ENCODE measurements at regions not wholly inside any gene's neighbourhood (a gene's known extent, or its start where the extent isn't known, plus 50 kb on each side); places are given as distances from the start of the nearest gene placed in this dataset.

DNA sequence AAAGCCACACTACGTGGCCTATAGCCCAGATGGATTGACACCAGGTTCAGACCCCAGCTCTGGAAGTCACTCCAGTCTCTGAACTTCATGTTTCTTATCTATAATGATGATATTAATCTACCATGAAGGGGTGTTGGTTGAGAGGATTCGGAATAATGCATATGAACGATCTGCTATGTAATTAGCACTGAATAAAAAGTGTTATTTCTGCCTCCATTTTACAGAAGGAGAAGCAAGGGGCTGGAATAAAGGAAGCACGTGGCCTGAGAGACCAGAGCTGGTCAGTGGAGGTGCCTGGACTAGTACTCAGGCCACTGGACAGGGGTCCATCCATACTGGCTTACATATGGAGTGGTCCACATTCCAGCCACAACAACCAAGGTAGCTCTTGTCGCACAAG is 166.5 kb upstream of the MYCN start:
- no peak for DNase-seq (ENCODE audit: low read depth, low spot score)
- H3K27ac ChIP-seq, result no peak overlapping the region

DNA sequence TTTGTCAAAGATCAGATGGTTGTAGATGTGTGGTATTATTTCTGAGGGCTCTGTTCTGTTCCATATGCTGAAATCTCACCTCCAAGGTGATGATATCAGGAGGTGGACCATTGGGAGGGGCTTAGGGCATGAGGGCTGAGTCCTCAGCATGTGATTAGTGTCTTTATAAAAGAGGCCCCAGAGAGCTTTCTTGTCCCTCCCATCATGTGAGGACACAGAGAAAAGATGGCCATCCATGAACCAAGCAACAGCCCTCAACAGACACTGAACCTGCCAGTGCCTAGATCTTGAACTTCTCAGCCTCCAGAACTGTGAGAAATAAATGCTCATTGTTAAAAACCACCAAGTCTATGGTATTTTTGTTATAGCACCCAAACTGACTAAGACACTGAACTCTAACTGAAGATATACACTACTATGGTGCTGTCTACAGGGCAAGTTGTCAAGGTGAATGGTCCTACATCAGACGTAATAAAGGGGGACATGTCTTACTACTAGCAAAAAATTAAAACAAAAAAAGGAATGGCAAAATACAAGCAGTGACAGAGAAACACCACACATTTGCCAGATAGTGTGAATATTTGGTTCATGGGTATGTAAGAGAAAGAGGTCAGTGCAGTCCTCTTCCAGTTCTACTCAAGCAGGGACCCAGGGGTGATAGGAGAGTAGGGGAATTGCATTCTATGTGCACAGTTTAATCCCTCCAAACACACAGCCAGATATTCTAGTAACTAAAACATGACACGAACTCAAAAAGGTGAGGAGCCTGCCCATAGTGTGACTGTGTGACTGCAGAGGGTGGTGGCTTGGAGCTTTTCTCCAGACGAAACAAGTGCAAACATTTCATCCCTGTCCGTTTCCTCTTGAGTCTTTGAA is 164.4 kb upstream of the MYCN start:
- no peak for DNase-seq (ENCODE audit: low read depth, low spot score)
- no peak overlapping the region for H3K27ac ChIP-seq

DNA sequence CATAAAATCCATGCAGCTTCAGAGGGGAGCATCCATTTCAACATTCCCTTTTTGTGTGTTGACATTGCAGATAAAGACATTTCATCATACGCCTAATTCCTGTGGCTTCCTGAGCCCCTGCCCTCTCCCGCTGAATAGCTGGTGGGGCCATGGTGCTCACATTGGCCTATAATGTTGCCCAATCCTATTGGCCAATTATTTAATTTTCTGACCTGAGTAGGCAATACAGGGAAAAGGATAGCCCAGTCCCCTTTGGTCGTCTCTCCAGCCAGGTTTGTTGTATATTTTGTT is 163.8 kb upstream of the MYCN start:
- no peak for DNase-seq (ENCODE audit: low read depth, low spot score)

DNA sequence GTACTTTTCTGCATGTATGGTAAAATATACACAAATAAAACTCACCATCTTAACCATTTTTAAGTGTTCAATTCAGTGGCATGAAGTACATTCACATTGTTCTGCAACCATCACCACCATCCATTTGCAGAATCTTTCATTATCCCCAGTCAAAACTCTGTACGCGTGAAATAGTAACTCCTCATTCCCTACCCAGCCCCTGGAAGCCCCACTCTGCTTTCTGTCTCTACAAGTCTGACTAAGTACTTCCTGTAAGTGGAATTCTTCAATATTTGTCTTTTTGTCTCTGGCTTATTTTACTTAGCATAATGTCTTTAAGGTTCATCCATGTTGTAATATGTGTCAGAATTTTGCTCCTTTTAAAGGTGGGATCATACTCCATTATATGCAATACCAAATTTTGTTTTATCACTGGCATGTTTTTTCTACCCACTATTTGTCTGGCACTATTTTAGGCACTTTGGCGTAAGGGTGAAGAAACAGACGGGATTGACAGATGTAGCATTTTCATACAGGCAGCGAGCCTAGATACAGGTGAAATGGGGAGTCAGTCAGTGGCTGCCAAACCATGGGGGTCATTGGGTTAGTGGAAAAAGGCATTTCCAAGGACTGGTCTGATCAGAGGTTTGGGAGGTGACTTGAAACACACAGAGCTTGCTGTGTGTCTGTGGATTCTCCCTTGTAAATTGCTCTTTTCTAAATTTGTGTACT is 163.2 kb upstream of the MYCN start:
- no peak overlapping the region for H3K27ac ChIP-seq
- DNase-seq (ENCODE audit: low read depth, low spot score), result no peak

More for the DNA sequence above, 163.8 kb upstream of the MYCN start:
- H3K27ac ChIP-seq, result no peak overlapping the region

DNA sequence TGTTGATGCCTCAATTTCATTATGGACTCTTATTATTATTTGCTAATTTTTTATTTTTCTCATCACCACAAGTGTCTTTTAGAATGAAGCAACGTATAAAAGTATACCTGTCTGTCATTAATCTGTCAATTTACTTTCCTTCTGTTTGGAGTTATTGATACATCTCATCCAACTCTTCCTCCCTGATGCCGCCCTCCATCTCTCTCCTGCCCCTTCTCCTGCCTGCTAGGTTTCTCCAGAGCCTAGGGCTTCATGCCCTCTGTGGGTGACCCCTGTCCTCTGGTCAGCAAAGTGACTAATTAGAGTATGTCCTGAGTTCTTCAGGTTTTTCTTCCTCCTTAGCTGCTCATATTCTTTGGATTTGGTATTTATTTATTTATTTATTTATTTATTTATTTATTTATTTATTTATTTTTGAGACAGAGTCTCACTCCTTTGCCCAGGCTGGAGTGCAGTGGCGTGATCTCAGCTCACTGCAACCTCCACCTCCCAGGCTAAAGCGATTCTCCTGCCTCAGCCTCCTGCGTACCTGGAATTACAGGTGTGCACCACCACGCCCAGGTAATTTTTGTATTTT is 162.5 kb upstream of the MYCN start:
- H3K27ac ChIP-seq, result no peak overlapping the region
- DNase-seq (ENCODE audit: low read depth, low spot score), result no peak

DNA sequence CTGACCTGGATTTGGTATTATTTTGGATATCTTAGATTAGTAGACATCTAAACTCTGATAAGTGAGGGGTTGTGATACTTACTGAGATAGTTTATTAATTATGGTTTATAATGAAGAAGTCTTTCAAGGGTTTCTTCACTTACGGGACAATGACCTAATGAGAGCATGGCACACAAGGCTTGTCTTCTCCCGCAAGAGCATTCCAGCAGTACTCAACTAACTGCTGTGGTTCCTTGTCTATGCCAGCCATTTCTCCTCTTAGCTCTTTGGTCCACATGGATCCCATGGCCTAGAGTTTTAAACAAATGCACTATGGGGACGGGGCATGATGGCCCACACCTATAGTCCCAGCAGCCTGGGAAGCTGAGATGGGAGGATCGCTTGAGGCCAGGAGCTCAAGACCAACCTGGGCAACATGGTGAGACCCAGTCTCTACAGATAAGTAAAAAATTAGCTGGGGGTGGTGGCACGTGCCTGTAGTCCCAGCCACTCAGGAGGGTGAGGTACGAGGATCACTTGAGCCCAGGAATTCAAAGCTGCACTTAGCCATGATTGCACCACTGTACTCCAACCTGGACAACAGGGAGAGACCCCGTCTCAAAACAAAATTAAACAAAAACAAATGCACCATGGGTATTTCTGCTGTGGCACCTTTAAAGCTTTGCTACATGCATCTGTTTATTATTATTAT is 161.7 kb upstream of the MYCN start:
- no peak for DNase-seq (ENCODE audit: low read depth, low spot score)
- no peak overlapping the region for H3K27ac ChIP-seq

DNA sequence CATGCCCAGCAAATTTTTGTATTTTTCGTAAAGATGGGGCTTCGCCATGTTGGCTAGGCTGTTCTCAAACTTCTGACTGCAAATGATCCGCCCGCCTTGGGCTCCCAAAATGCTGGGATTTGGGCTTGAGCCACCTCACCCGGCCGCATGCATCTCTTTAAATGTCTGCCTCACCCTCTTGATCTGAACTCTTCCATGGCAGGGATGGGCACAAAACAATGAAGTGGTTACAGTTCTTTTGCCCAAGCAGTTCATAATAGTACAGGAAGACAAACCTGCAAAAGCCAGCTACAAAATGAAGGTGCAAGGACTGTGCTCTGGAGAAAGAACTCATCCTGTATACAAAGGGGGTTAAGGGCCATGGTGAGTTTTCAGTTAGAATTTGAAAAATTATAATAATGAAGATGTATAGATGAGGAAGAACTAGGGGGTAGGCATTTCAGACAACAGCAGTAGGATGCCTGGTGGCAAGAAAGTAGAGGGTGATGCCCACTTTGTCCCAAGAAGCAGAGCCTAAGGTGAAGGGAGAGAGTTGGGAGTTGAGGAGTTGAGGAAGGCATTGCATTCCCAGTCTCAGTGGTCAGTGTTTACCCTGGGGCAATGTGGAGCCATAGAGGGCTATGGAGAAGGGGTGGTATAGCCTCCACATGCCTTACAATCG is 160.8 kb upstream of the MYCN start:
- DNase-seq (ENCODE audit: low read depth, low spot score), result no peak
- H3K27ac ChIP-seq, result no peak overlapping the region

DNA sequence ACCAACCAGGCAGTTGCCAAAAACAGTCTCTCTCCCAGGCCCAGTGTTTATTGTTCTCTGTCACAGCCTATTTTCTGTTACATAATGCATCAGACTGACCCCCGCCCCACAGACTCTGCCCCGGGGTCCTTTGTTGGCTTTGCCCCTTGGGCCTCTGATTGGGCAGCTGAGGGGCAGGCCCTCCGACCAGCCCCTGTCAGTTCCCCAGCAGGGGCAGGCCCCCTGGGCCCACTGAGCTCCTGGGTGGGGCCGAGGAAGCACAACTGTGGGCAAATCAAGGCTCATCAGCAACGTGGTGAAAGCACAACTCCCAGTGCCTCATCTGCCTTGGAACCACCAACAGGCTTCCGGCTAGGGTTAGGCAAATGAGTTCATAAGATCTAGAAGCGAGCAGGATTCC is 160.1 kb upstream of the MYCN start:
- H3K27ac ChIP-seq, result no peak overlapping the region

DNA sequence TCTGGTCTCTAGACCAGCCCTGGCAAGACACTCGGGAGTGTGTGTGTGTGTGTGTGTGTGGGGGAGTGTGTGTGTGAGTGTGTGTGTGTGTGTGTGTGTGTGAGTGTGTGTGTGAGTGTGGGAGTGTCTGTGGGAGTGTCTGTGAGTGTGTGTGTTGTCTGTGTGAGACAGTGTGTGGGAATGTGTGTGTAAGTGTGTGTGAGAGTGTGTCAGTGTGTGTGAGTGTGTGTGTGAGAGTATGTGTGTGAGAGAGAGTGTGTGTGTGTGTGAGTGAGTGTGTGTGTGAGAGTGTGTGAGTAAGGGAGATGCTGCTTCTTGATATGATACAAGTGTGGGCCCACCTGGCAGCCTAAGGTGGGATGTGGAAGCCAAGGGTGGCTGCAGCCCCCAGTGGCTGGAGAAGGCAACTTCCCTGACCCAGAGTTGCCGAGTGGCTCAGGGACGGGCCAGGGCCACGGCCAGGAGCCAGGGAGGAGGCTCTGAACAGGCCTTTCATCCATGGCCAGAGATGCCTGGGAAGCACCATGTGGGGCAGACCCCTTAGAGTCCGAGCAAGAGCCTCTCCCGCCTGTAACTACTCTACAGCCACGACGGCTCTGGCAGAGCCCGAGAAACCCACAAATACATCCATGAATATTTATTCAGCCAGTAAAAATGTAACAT is 159.3 kb upstream of the MYCN start:
- no peak for DNase-seq (ENCODE audit: low read depth, low spot score)
- H3K27ac ChIP-seq, result no peak overlapping the region

More for the DNA sequence above, 160.1 kb upstream of the MYCN start:
- no peak for DNase-seq (ENCODE audit: low read depth, low spot score)

DNA sequence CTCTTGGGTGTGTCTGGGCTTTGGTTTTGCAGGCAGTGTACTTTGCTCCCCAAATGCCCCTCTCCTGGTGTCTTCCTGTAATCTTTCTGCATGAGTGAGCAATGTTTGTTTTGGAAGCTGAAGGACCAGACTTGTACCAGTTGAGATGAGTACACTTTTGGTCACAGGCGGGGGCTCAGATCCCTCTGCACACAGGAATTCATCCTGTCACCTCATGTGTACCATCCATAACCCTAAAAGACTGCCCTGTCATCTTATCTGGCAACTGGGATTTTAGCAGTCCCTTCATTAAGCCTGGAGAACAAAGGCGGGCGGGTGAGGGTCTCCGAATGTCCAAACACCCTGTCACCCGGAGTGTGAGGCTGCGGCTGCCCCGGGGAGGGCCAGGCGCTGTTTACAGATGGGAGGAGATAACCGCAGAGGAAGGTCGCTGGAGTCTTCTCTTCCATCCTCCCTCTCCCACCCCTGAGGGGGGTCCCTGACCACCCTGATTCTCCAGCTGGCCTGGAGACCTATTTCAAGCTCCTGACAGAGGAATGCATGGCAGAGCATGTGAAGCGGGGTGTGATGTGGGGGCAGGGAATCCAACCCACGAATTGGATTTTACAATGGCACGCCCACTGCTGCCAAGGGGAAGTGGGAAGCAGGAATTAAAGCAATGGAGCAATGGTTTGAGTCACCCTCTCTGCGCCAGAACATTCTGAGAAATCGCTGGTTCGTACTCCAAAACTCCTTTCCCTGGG is 158.2 kb upstream of the MYCN start:
- H3K27ac ChIP-seq, result no peak overlapping the region

DNA sequence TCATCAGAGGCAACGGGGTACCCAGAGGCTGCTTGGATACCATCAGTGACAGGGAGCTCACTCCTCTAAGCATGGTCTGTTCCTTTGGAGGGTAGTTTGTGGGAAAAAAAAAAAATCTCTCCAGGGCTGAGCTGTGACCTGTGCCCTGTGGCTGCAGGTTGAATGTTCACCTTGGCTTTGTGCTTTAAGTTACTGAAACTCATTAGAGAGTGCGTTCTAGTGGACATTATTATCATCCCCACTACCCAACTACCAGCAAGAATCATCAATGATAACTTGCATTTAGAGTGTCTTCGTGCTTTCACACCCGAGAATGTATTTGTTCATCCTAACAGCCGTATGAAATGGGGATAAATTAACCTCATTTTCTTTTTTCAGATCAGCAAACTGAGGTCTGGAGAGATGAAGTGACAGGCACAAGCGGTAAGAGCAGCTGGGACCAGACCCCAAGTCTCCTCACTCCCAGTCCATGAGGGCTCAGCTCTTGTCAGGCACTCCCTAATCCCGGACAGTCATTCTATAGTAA is 157.5 kb upstream of the MYCN start:
- no peak for DNase-seq (ENCODE audit: low read depth, low spot score)

More for the DNA sequence above, 158.2 kb upstream of the MYCN start:
- DNase-seq (ENCODE audit: low read depth, low spot score), result no peak

DNA sequence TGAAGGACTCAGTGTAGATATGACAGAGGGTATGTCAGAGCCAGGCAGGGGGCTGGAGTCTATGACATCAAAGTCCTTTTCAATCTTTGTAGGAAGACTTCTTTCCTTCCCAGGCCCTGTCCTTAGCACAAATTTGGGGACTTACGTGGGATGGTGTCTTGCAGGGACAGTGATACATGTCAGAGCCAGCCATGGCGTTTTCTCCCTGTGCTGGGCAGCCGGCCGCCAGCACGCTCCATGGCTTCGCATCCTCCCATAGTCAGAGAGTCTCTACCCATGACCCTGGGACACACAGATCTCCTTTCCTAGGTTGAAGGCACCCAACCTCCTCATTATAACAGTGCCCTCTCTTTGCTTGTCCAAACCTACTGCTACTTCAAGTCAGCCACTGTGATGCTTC is 156.9 kb upstream of the MYCN start:
- DNase-seq (ENCODE audit: low read depth, low spot score), result no peak

More for the DNA sequence above, 157.5 kb upstream of the MYCN start:
- no peak overlapping the region for H3K27ac ChIP-seq

DNA sequence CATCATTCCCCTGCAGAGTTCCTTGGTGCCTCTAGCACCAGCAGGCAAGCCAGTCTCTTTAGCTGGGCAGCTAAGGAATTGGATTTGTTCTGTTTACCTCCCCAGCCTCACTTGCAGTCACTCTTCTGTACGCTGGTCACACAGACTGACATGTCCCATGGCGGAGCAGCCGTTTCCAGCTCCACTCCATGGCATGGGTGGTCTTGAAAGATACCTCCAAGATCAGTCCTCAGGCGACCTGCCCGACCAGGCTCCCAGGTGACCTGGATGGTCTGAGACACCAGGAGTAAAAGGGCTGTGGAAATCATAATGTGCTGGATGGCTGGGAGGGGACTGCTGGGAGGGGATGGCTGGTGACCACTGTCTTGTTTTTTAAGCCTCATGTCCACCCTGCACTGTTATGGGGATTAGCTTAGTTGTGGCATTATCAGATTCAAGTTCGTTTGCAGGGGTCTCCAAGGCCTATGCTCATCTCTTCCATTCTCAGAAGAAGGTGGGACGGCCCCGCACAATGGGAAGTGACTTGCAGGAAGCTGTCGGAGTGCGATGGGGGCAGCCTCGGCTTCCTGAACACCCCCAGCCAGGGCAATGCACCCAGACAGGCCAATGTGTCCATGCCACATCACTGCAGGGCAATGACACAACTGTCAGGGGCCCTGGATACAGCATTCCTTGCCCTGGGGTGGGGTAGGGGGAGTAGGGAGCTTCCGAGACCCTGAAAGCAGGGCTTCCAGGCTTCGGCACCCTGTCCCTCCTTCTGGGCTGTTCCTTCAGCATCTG is 156.1 kb upstream of the MYCN start:
- H3K27ac ChIP-seq, result no peak overlapping the region
- no peak for DNase-seq (ENCODE audit: low read depth, low spot score)

More for the DNA sequence above, 156.9 kb upstream of the MYCN start:
- H3K27ac ChIP-seq, result no peak overlapping the region

DNA sequence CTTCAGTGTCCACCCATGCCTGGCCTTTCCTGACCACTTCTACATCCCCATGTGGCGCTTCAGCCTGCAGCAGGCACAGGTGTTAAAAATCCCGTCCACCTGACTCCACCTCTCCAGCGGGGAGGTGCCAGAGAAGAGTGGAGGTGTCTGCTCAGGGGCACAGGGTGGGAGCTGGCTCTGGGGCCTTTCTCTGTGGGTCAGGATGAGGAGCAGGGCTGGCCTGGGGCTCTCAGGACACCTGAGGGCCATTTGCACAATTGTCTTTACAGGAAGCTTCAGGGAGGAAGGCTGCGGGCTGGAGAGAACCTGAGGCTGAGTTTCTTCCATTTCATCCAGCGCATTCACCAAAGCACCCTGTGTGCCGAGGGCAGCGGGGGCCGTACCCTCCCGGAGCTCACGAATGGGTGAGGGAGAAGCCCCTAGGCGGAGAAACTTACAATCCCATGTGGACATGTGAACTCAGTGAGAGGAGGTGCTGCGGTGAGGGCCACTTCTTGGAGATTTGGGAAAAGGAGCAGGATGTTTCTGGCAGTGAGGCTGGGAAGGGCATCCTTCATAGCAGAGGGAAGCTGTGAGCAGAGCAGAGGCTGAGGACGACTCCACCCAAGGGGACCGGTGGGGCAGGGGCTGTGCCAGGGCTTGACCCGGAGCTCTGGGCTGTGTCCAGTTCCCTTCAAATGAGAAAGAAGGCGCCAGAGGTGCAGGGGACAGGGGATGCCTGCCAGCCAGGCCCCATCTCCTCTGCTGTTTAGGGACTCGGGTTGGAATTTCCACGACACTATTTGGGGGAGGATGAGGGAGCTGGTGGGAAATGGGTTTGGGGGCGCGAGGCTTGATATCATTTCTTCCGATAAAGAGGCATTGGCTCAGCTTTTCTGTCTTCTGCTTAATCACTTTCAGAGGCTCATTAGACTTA is 155.2 kb upstream of the MYCN start:
- no peak overlapping the region for H3K27ac ChIP-seq
- no peak for DNase-seq (ENCODE audit: low read depth, low spot score)

DNA sequence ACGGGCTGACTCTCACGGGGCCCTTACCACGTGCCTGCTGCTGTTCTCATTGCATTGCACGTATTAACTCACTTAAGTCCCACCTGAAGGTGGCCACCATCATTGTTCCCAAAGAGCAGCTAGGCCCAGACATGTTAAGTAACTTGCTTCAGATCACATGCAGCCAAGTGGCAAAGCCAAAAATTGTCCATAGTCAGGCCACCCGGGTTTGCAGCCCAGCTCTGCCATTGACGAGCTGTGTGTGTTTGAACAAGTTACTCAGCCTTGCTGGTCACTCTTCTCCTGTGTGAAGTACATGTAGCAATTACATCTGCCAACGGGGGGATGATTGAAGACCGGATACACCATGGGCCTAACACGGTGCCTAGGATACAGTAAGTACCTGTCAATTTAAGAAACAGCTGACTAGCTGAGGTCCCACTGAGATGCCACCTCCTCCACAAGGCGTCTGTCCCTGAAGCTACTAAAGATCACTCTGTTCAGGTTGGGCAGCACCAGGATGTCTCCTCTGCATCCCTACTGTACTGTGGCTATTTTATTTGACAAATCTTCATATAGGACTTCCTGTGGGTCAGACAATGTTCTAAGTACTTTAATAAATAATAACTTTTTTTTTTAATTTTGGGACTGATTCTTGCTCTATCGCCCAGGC is 154.2 kb upstream of the MYCN start:
- H3K27ac ChIP-seq, result no peak overlapping the region
- DNase-seq (ENCODE audit: low read depth, low spot score), result no peak

DNA sequence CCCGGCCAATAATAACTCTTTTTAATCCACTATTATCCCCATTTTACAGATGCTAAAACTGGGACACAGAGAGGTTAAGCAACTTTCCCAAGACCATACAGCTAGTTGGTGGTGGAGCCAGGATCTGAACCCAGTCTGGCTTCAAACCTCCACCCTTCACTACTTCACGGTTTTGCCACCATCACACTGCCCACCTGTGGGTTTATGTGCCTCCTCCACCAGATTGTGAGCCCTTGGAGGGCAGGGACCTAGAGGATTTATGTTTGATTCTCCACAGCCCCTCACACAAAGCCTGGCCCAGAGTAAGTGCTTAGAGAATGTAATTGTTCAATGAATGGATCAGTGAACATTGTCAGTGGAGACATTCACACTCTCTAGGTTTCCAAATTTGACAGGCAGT is 153.4 kb upstream of the MYCN start:
- no peak for DNase-seq (ENCODE audit: low read depth, low spot score)
- no peak overlapping the region for H3K27ac ChIP-seq
